Endothelial cell of umbilical vein (primary cell): ENCODE measurements at regions not wholly inside any gene's neighbourhood (a gene's known extent, or its start where the extent isn't known, plus 50 kb on each side); places are given as distances from the start of the nearest gene placed in this dataset.

Experiments used
- BruUV-seq: library from RNA; stranded (reverse); fragments of 400-500 nt; replicated peaks from 2 replicates; lab custom pipeline; 2021; lab: Mats Ljungman, UMichigan
- CTCF ChIA-PET: fragments of 300-600, 350-600 bp; sonication (Branson Sonifier 250); formaldehyde crosslinking; loops from one replicate; lab custom pipeline; 2021; ENCODE audit warnings: antibody characterized with exemption, inconsistent platforms; lab: Charles Lee
- POLR2A ChIA-PET: fragments of 300-600, 350-600 bp; sonication (Branson Sonifier 250); formaldehyde crosslinking; loops from one replicate; lab custom pipeline; 2021; ENCODE audit warnings: antibody characterized with exemption, inconsistent platforms; lab: Charles Lee
- DNase-seq: peaks from one replicate; pipeline ENCODE4 v3.0.0-alpha.2; 2011; ENCODE audit warnings: low read depth, low spot score
- FAIRE-seq: peaks from 2 replicates; lab custom pipeline; 2011; peaks lifted over from hg19 to GRCh38; lab: Jason Lieb, UNC
- H2AFZ ChIP-seq: 2 replicates; pipeline ENCODE4 v1.6.0; 2012; ENCODE audit warnings: low read depth, low read length, control low read depth, inconsistent platforms
- H3K27ac ChIP-seq: 2 replicates; pipeline ENCODE4 v1.5.1; 2011; ENCODE audit warnings: low read depth, mild to moderate bottlenecking, control low read depth, low read length, moderate library complexity; ENCODE audit not compliant: insufficient read depth
- H3K27me3 ChIP-seq, 2 experiments: 2 replicates each; pipeline versions ENCODE4 v1.6.0 to v1.6.1; 2011; ENCODE audit warnings: low read length in 2 of 2, mixed read lengths in 1 of 2; ENCODE audit not compliant: control insufficient read depth in 2 of 2, insufficient read depth in 2 of 2
- H3K36me3 ChIP-seq, 2 experiments: 2 replicates in 1 of 2; 3 replicates in 1 of 2; pipeline ENCODE4 v1.5.1; 2011; ENCODE audit warnings: low read length in 2 of 2, mild to moderate bottlenecking in 1 of 2, moderate library complexity in 1 of 2; ENCODE audit not compliant: control insufficient read depth in 2 of 2, insufficient read depth in 2 of 2; ENCODE audit errors: extremely low read depth in 1 of 2
- H3K4me1 ChIP-seq: 3 replicates; pipeline ENCODE4 v1.5.1; 2011; ENCODE audit warnings: mild to moderate bottlenecking, low read length; ENCODE audit not compliant: control insufficient read depth, insufficient read depth; ENCODE audit errors: extremely low read depth
- H3K4me2 ChIP-seq: 2 replicates; pipeline ENCODE4 v1.6.1; 2011; ENCODE audit warnings: low read length, control low read depth, mixed read lengths; ENCODE audit not compliant: insufficient read depth
- H3K4me3 ChIP-seq, 3 experiments: fragments of 200-600 bp in 1 of 3; sonication (generic), shearing (Covaris generic) in 1 of 3; replicated peaks in 1 of 3; 2 replicates each; pipeline ENCODE4 v1.5.1; 2011 to 2016; ENCODE audit warnings: control low read depth in 3 of 3, low read length in 3 of 3, mild to moderate bottlenecking in 2 of 3, inconsistent platforms in 1 of 3, low read depth in 1 of 3, moderate library complexity in 1 of 3; ENCODE audit not compliant: insufficient read depth in 1 of 3
- H3K79me2 ChIP-seq: 2 replicates; pipeline ENCODE4 v1.6.0; 2012; ENCODE audit warnings: low read length, inconsistent platforms; ENCODE audit not compliant: control insufficient read depth, insufficient read depth
- H3K9ac ChIP-seq: replicated peaks from 2 replicates; pipeline ENCODE3; 2011; ENCODE audit warnings: low read length, control low read depth; ENCODE audit not compliant: insufficient read depth; ENCODE audit errors: extremely low read depth
- H3K9me1 ChIP-seq: replicated peaks from 3 replicates; pipeline ENCODE4 v1.6.0; 2011; ENCODE audit warnings: mild to moderate bottlenecking, low read length; ENCODE audit not compliant: control insufficient read depth, insufficient read depth; ENCODE audit errors: extremely low read depth
- H3K9me3 ChIP-seq: replicated peaks from 2 replicates; pipeline ENCODE4 v1.5.1; 2012; ENCODE audit warnings: low read length, inconsistent platforms; ENCODE audit not compliant: control insufficient read depth, insufficient read depth
- H4K20me1 ChIP-seq: replicated peaks from 2 replicates; pipeline ENCODE3; 2011; ENCODE audit warnings: mild to moderate bottlenecking, low read length; ENCODE audit not compliant: control insufficient read depth, insufficient read depth; ENCODE audit errors: extremely low read depth
- CTCF ChIP-seq, 2 donors: IDR thresholded peaks; 1 replicate in 1 of 2; 2 replicates in 1 of 2; pipeline ENCODE4 v1.5.1; 2011; ENCODE audit warnings: low read length in 2 of 2, mild to moderate bottlenecking in 2 of 2, moderate library complexity in 2 of 2, control low read depth in 1 of 2, inconsistent platforms in 1 of 2, low read depth in 1 of 2; ENCODE audit not compliant: insufficient read depth in 1 of 2; ENCODE audit errors: extremely low read depth in 1 of 2
- EZH2 ChIP-seq: IDR thresholded peaks from 2 replicates; pipeline ENCODE4 v1.6.1; 2012; ENCODE audit warnings: borderline replicate concordance, low read depth, mild to moderate bottlenecking, moderate library complexity, low read length, inconsistent platforms; ENCODE audit not compliant: severe bottlenecking
- FOS ChIP-seq: IDR thresholded peaks from 2 replicates; pipeline ENCODE4 v1.6.1; 2011; ENCODE audit warnings: mild to moderate bottlenecking, low read length, moderate library complexity, borderline replicate concordance; ENCODE audit not compliant: insufficient read depth
- GATA2 ChIP-seq: IDR thresholded peaks from 2 replicates; pipeline ENCODE4 v1.7.0; 2011; ENCODE audit warnings: low read depth, mild to moderate bottlenecking, moderate library complexity, mixed read lengths, low read length; ENCODE audit not compliant: insufficient read length, insufficient read depth
- JUN ChIP-seq: IDR thresholded peaks from 2 replicates; pipeline ENCODE4 v1.6.1; 2011; ENCODE audit warnings: borderline replicate concordance, low read depth; ENCODE audit not compliant: insufficient read length, insufficient read depth
- MYC ChIP-seq: IDR thresholded peaks from one replicate; pipeline ENCODE4 v1.6.1; 2011; ENCODE audit warnings: mild to moderate bottlenecking, low read depth, low read length
- POLR2A ChIP-seq: IDR thresholded peaks from 2 replicates; pipeline ENCODE4 v1.6.1; 2012; ENCODE audit warnings: low read depth, mild to moderate bottlenecking, control low read depth, low read length
- POLR2AphosphoS5 ChIP-seq: IDR thresholded peaks from 2 replicates; pipeline ENCODE4 v1.6.1; 2012; ENCODE audit warnings: low read depth, mild to moderate bottlenecking, control low read depth, low read length, moderate library complexity; ENCODE audit not compliant: insufficient read depth
- dilution Hi-C: fragments of 300-500 bp; cut with MboI; formaldehyde crosslinking; loops from one replicate; pipeline ENCODE4 v1.15.0; 2019; ENCODE audit warnings: low sequenced_read_pairs; ENCODE audit not compliant: extremely low pct_ligation_motif_present
- intact Hi-C: fragments of 100-400 bp; cut with micrococcal nuclease; formaldehyde crosslinking; loops from one replicate; pipeline ENCODE4 v1.10.0; 2022
- TF ChIP-seq, protein P1 (sequence below): IDR thresholded peaks from 2 replicates; pipeline ENCODE4 v1.6.1; 2011; ENCODE audit not compliant: insufficient read depth, insufficient read length

DNA sequence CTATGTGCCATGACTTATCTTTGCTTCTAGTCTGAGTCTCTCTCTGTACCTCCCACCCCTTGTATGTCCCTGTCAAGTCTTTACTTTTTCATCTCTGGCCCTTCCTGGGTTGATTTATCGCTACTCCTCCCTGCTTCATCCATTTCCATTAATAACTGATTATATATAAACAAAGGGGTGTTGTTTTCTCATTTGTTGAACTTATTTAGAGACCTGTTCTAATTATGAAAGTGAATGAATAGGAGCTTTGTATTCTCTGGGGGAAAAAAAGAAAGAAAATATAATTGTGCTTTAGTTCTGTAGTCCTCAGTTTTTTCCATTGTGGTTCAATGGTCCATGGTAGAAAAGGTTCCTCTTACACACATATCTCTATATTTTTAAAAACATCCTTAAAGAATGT is 328.9 kb upstream of the PPP2R3A start:
- no TSS peak for BruUV-seq
- Histone ChIP-seq H3K9me3 (peaks cover 8% of the 10 kb centered on the region), H3K9me1 (no peaks in the 10 kb centered on the region), H3K4me2 (no peak overlapping the region), H3K36me3 (no peaks in the 10 kb centered on the region), H3K27ac (no peak overlapping the region), H3K4me3 (no peak overlapping the region), H2AFZ (no peak overlapping the region), H3K27me3 (no peaks in the 10 kb centered on the region), H3K9ac (no peak overlapping the region), H3K4me1 (no peaks in the 10 kb centered on the region), H4K20me1 (no peaks in the 10 kb centered on the region), H3K79me2 (no peaks in the 10 kb centered on the region)
- dilution Hi-C loops (no loop called here), intact Hi-C loops (no loop called here)
- ChIA-PET POLR2A (no interaction called here), CTCF (no interaction called here)
- no peak for DNase-seq
- FAIRE-seq = no peak
- TF ChIP-seq, protein P1, sequence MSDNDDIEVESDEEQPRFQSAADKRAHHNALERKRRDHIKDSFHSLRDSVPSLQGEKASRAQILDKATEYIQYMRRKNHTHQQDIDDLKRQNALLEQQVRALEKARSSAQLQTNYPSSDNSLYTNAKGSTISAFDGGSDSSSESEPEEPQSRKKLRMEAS = no peak
- TF ChIP-seq POLR2A = no peak
- TF ChIP-seq JUN = no peak
- TF ChIP-seq POLR2AphosphoS5 = no peak
- no peak for TF ChIP-seq CTCF (IDR thresholded peaks at IDR 0.05; ENCODE audit: extremely low read depth in 1 of 2, insufficient read depth in 1 of 2, low read depth in 1 of 2, low read length in 2 of 2)
- no peak for TF ChIP-seq EZH2
- no peak for TF ChIP-seq GATA2
- TF ChIP-seq MYC = no peak
- TF ChIP-seq FOS = no peak
